Stomach smooth muscle (tissue), 2 donors: ENCODE measurements at regions not wholly inside any gene's neighbourhood (a gene's known extent, or its start where the extent isn't known, plus 50 kb on each side); places are given as distances from the start of the nearest gene placed in this dataset.

Experiments
- H3K27ac ChIP-seq: one replicate; pipeline ENCODE4 v1.7.0; 2013; ENCODE audit warnings: mild to moderate bottlenecking, low read length, inconsistent platforms
- H3K27me3 ChIP-seq, 2 donors: one replicate each; pipeline ENCODE4 v1.7.0; 2013; ENCODE audit warnings: low read length in 2 of 2; ENCODE audit not compliant: insufficient read depth in 2 of 2, control insufficient read depth in 1 of 2
- H3K36me3 ChIP-seq, 2 donors: one replicate each; pipeline ENCODE4 v1.7.0; 2013; ENCODE audit warnings: low read length in 2 of 2; ENCODE audit not compliant: control insufficient read depth in 2 of 2, insufficient read depth in 2 of 2
- H3K4me1 ChIP-seq: one replicate; pipeline ENCODE4 v1.7.0; 2013; ENCODE audit warnings: low read length; ENCODE audit not compliant: control insufficient read depth, insufficient read depth
- H3K4me3 ChIP-seq, 2 donors: one replicate each; pipeline ENCODE4 v1.7.0; 2013; ENCODE audit warnings: low read length in 2 of 2
- H3K9ac ChIP-seq, 2 donors: one replicate each; pipeline ENCODE4 v1.7.0; 2013; ENCODE audit warnings: low read length in 2 of 2, mild to moderate bottlenecking in 1 of 2
- H3K9me3 ChIP-seq, 2 donors: one replicate each; pipeline ENCODE4 v1.7.0; 2013; ENCODE audit warnings: low read length in 2 of 2; ENCODE audit not compliant: control insufficient read depth in 2 of 2
- donor health status: healthy.
- donor health status: Pancreatic carcinoma.

DNA sequence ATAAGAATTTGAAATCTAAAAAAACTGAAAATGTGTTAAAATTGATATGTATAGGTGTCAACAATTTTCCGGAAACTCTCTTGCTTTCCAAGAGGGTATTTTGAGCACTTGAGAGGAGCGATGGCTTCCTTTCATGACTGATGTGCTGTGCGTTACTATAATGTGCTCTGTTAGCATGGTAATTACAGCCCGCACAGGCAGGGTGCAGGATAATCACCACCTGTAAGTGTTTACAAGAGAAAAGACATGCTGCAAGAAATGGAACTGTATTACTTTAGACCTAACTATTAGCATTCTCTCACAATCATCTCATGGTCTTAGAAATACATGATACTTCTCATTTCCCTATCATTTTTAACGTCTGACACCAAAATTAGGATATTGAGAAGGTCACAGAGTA lies 92.4 kb upstream of the ADARB2 start:
- Histone ChIP-seq H3K27me3 (no peaks in the 10 kb centered on the region), H3K4me1 (no peaks in the 10 kb centered on the region)

DNA sequence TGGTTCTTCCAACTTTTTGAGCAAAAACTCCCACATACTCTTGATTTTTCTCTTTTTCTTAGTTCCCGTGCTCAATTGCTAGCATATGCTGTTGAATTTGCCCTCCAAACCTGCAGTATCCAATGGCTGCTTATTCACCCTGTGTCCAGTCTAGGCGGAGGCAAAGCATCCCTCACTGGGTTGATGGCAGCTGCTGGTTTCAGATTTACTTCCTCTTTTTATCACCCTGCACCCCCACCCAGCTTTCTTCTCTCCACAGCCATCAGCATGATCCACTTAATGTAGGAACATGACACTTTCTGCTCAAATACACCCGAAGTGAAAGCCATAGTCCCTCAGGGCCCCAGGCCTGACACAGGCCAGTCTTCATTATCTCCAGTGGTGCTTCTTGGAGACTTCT lies 87.6 kb upstream of the ADARB2 start:
- H3K9me3 ChIP-seq = peaks cover 0 to 3% of the 10 kb centered on the region in 2 donors
- H3K36me3 ChIP-seq = no peaks in the 10 kb centered on the region
- H3K9ac ChIP-seq = no peak overlapping the region
- no peak overlapping the region for H3K27ac ChIP-seq
- H3K27me3 ChIP-seq = no peaks in the 10 kb centered on the region
- H3K4me3 ChIP-seq = no peak overlapping the region
- no peaks in the 10 kb centered on the region for H3K4me1 ChIP-seq

More for the DNA sequence above, 92.4 kb upstream of the ADARB2 start:
- no peaks in the 10 kb centered on the region for H3K36me3 ChIP-seq
- H3K27ac ChIP-seq = no peak overlapping the region
- H3K9ac ChIP-seq = no peak overlapping the region
- peaks cover 0 to 3% of the 10 kb centered on the region in 2 donors for H3K9me3 ChIP-seq
- no peak overlapping the region for H3K4me3 ChIP-seq

DNA sequence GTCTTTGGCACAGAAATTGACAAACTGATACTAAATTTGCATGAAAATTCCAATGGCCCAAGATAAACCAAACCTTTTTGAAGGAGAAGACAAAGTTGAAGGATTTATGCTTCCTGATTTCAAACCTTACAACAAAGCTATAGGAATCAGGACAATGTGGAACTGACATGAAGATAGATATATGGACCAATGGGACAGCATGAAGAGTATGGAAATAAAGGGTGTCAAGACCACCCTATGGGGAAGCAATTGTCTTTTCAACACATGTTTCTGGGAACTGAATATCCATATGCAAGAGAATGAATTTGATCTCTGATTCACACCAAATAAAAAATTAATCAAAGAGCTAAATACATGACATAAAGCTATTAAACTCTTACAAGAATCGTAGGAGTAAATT lies 77.2 kb upstream of the ADARB2 start:
- no peaks in the 10 kb centered on the region for H3K27me3 ChIP-seq
- no peak overlapping the region for H3K9ac ChIP-seq
- H3K4me1 ChIP-seq = no peaks in the 10 kb centered on the region
- no peak overlapping the region for H3K27ac ChIP-seq
- H3K4me3 ChIP-seq = no peak overlapping the region
- H3K9me3 ChIP-seq = peaks cover 0 to 4% of the 10 kb centered on the region in 2 donors
- no peaks in the 10 kb centered on the region for H3K36me3 ChIP-seq

DNA sequence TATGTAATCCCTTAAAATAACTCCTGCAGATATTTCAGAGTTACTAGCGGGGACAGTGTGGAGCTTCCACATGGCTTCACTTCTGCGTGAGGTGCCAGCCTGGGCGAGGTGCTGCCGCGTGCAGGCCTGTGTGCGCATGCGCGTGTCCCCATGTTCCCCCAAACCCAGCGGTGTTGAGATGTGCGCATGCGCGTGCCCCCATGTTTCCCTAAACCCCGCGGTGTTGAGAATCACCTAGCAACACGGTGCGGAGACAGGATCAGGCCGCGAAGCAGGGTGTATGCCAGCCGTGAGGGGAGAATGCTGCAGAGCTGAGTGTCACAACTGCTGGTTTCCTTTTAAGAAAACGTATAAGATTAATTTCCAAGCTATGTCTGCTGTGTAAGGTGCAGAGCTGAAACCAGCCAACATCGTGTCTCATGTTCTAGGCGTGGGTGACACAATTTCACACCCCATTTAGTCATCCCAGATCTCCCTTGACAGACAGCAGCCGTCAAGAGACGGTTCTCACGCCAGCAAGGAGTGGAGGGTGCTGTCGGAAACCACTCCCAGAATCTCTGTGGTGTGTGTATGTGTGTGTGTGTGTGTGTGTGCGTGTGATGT lies 71.9 kb upstream of the ADARB2 start:
- Histone ChIP-seq H3K9me3 (no peaks in the 10 kb centered on the region), H3K27me3 (no peaks in the 10 kb centered on the region), H3K4me1 (no peaks in the 10 kb centered on the region), H3K36me3 (no peaks in the 10 kb centered on the region), H3K27ac (no peak overlapping the region), H3K9ac (no peak overlapping the region), H3K4me3 (no peak overlapping the region)

DNA sequence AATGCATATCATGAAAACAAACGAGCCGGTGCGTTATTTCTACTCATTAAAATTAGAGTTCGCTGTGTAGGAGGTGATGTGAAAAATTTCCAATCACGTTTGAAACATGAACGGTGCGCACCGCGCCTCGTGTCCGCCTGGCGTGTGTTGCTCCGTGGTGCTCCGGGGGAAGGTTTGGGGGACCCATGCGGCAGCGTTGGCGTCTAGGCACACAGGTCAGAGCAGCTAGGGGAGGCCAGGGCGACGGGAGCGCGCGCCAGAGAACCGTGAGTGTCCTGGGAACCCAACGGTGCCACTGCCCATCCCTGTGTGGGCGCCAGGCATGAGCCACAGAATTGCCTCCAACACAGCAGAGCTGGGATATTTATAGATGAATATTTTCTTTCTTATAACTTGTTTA lies 70.6 kb upstream of the ADARB2 start:
- no peaks in the 10 kb centered on the region for H3K4me1 ChIP-seq
- H3K9me3 ChIP-seq = no peaks in the 10 kb centered on the region
- H3K36me3 ChIP-seq = no peaks in the 10 kb centered on the region
- no peaks in the 10 kb centered on the region for H3K27me3 ChIP-seq
- no peak overlapping the region for H3K27ac ChIP-seq
- no peak overlapping the region for H3K9ac ChIP-seq
- no peak overlapping the region for H3K4me3 ChIP-seq

DNA sequence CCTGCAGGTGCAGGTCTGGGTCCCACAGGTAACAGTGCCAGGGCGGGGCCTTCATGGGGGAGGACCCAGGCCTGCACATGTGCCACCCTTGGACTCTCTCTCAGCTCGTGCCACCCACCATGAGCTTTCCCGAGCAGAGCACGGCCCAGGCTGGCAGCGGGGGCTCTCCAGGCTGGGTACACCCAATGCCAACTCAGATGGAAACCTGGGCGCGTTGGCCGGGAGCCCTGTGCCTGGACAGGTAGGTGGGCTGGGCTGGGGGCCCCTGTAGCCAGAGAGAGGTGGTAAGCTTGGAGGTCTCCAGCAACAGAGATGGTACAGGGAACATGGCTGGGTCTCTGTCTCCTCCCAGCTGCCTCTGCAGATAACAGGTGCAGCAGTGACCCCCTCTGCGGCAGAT lies 69.9 kb upstream of the ADARB2 start:
- no peaks in the 10 kb centered on the region for H3K27me3 ChIP-seq
- H3K4me3 ChIP-seq = no peak overlapping the region

DNA sequence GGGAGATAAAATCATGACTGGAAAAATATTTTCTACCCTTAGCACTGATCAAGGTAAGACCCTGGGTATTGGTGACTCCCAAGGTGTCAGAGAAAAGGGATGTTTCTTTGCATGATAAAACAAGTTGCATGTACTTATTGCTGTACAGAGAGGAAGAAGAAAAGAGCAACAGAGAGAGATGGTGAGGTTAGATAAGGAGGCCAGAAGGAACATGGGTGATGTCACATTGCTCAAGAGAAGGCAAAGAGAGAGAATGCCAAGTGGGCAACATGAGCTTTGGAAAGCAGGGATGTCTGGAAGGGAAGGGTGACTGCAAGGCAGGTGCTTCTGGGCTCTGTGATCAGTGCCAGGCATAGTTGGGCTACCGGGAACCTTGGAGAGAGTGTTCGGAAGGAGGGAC lies 65.1 kb upstream of the ADARB2 start:
- Histone ChIP-seq H3K9me3 (peaks cover 3 to 7% of the 10 kb centered on the region in 2 donors), H3K27me3 (no peaks in the 10 kb centered on the region), H3K27ac (no peak overlapping the region), H3K36me3 (no peaks in the 10 kb centered on the region), H3K4me3 (no peak overlapping the region), H3K4me1 (no peaks in the 10 kb centered on the region), H3K9ac (no peak overlapping the region)

More for the DNA sequence above, 69.9 kb upstream of the ADARB2 start:
- Histone ChIP-seq H3K9me3 (no peaks in the 10 kb centered on the region), H3K9ac (no peak overlapping the region), H3K4me1 (no peaks in the 10 kb centered on the region), H3K36me3 (no peaks in the 10 kb centered on the region), H3K27ac (no peak overlapping the region)

DNA sequence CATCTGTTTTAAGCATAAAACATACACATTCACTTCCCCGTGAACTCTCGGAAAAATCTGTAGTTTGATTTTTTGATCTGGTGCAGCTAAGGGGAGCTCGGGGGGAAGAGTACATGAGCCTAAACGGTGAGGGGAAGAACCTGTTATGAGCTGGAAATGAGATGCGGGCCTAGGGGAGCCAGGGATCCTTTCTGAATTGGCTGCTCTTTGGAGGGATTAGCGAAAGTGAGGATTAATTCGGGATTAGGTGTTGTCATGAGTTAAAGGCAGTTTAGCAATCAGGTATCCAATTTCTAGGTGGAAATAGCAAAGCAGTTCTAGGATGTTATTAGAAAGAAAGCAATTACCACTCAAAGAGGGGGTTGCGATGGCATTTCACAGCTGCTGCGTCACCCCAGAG lies 51.1 kb upstream of the ADARB2 start:
- Histone ChIP-seq H3K9me3 (no peaks in the 10 kb centered on the region), H3K4me3 (no peak overlapping the region)

More for the DNA sequence above, 51.1 kb upstream of the ADARB2 start:
- Histone ChIP-seq H3K4me1 (no peaks in the 10 kb centered on the region), H3K9ac (no peak overlapping the region), H3K36me3 (no peaks in the 10 kb centered on the region), H3K27ac (no peak overlapping the region), H3K27me3 (no peaks in the 10 kb centered on the region)
